ENCODE measurements at regions not wholly inside any gene's neighbourhood (a gene's known extent, or its start where the extent isn't known, plus 50 kb on each side); places are given as distances from the start of the nearest gene placed in this dataset.
"Not testable (repeated sequence)": the region's sequence is repeated elsewhere in the genome, so short reads cannot be mapped to it uniquely, and the experiment has no call there.

DNA sequence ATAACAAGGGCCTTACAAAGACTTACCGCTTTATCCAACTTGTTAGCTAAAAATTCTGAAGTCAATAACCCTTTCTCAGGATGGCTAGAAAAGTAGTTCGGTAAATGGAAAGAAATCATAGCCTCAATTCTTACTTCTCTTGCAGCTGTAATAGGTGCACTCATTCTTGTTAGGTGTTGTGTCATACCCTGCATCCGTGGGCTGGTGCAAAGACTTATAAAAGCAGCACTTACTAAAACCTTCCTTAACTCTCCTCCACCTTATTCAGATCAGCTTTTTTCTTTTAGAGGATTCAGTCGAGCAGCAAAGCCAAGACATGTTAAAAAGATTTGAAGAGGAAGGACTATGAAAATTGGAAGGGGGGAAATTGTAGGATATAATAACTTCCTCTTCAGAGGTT is 238.2 kb upstream of the DIO3 start:
- no peaks in the 10 kb centered on the region for H3K4me1 ChIP-seq (ENCODE audit: insufficient read depth, low read length)
- Mint-ChIP-seq H3K9me3 (peaks cover 19 to 24% (median 21%) of the 10 kb centered on the region in 5 donors), H3K27me3 (peaks cover 3 to 15% of the 10 kb centered on the region in 2 donors), H3K4me3 (no peak overlapping the region), H3K4me1 (no peaks in the 10 kb centered on the region), H3K36me3 (peaks cover 0 to 4% (median 0%) of the 10 kb centered on the region in 3 donors), H3K27ac (no peak overlapping the region)
- ChIA-PET POLR2A (no interaction called here), CTCF (no interaction called here)
- no peak overlapping the region for H3K27ac ChIP-seq (ENCODE audit: low read depth, low read length)
- peaks cover 6% of the 10 kb centered on the region for H3K27me3 ChIP-seq (ENCODE audit: insufficient read depth, low read length, poor library complexity, severe bottlenecking)
- H3K9me3 ChIP-seq (ENCODE audit: low read length): no peaks in the 10 kb centered on the region
- H3K36me3 ChIP-seq (ENCODE audit: insufficient read depth, low read length): no peaks in the 10 kb centered on the region
- H3K4me3 ChIP-seq (ENCODE audit: low read length): no peak overlapping the region
- no peak for DNase-seq

DNA sequence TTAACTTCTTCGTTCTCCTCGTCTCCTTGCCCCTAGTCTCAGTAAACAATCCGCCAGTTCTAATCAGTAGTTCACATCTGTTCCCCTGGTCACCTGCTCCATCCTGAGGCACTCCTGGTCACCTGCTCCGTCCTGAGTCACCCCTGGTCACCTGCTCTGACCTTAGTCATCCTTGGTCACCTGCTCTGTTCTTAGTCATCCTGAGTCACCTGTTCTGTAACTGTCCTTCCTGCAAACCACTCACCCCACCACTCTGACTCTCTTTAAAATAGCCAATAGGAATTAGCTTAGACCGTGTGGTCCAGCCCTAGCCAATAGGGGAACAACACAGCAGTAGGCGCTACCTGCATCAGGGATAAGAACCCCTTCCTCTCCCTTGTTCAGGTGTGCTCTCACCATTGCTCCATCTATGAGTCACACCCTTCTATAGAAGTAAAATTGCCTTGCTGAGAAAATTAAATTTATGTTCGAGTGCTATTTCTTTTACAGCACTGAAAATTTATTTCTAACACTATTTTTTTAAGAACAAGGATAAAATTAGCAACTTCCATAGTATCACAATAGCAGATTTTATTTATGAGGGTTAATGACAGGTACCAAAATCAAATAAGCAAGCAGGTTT is 237.6 kb upstream of the DIO3 start:
- H3K4me1 Mint-ChIP-seq; H3K36me3 Mint-ChIP-seq; H3K27ac Mint-ChIP-seq; H3K9me3 ChIP-seq (ENCODE audit: low read length); H3K4me3 Mint-ChIP-seq; H3K27ac ChIP-seq (ENCODE audit: low read depth, low read length); H3K36me3 ChIP-seq (ENCODE audit: insufficient read depth, low read length); H3K27me3 ChIP-seq (ENCODE audit: insufficient read depth, low read length, poor library complexity, severe bottlenecking); H3K4me3 ChIP-seq (ENCODE audit: low read length); POLR2A ChIA-PET; CTCF ChIA-PET; DNase-seq; H3K4me1 ChIP-seq (ENCODE audit: insufficient read depth, low read length): not testable (repeated sequence)
- Mint-ChIP-seq H3K27me3 (peaks cover 4 to 16% of the 10 kb centered on the region in 2 donors), H3K9me3 (peaks cover 19 to 24% (median 21%) of the 10 kb centered on the region in 5 donors)

DNA sequence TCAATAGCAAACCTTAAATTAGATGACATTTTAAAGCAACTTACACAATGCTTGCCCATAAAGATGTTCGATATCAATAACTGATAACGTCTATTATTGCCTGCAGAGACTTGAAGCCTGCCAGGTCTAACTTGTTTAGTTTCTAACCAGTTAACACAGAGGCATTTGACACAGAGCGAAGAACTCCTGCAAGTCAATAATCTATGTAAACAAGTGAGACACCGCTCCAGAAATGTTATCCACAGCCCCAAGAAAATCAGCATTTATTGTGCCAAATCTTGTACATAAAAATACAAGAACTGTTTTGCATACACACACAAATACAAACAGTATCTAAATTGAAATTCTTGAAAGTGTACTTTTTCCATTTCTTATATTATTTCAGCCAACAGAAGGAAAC is 236.0 kb upstream of the DIO3 start:
- CTCF ChIA-PET: no interaction called here
- no peak overlapping the region for H3K27ac Mint-ChIP-seq

DNA sequence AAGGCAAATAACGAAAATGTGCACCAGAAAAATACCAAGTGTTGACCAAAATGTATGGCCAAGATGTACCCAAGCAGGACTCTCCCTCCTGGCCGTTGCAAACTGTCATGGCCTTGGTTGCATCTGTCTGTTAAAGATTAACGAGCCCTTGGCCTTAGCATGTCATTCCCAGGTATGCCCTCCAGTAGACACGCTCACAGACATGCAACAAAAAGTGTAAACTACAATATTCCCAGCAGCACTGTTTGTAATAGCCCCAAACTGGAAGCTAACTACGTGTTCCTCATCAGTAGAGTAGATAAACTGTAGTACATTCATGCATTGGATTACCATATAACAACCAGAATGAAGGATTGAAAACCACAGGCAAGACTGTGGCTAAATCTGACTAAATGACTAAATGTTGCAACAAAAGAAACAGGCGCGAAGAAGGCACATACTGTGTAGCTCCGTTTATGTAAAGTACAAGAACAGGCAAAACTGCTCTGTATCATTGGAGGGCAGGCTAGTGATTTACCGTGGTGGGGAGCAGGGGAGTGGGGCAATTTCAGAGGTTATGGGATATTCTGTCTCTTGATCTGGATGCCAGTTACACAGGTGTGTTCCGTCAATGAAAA is 232.8 kb upstream of the DIO3 start:
- H3K36me3 ChIP-seq (ENCODE audit: insufficient read depth, low read length): no peaks in the 10 kb centered on the region
- Mint-ChIP-seq H3K9me3 (peaks cover 9 to 16% (median 13%) of the 10 kb centered on the region in 5 donors), H3K27me3 (peaks cover 14 to 43% of the 10 kb centered on the region in 2 donors), H3K4me3 (no peak overlapping the region), H3K4me1 (no peaks in the 10 kb centered on the region), H3K36me3 (peaks cover 0 to 3% (median 0%) of the 10 kb centered on the region in 3 donors), H3K27ac (no peak overlapping the region)
- no peak overlapping the region for H3K27ac ChIP-seq (ENCODE audit: low read depth, low read length)
- no peaks in the 10 kb centered on the region for H3K27me3 ChIP-seq (ENCODE audit: insufficient read depth, low read length, poor library complexity, severe bottlenecking)
- no peaks in the 10 kb centered on the region for H3K9me3 ChIP-seq (ENCODE audit: low read length)
- no peak overlapping the region for H3K4me3 ChIP-seq (ENCODE audit: low read length)
- no peaks in the 10 kb centered on the region for H3K4me1 ChIP-seq (ENCODE audit: insufficient read depth, low read length)
- ChIA-PET POLR2A (no interaction called here), CTCF (no interaction called here)
- no peak for DNase-seq

More for the DNA sequence above, 236.0 kb upstream of the DIO3 start:
- Mint-ChIP-seq H3K27me3 (peaks cover 8 to 27% of the 10 kb centered on the region in 2 donors), H3K36me3 (peaks cover 0 to 4% (median 0%) of the 10 kb centered on the region in 3 donors), H3K4me1 (no peaks in the 10 kb centered on the region), H3K9me3 (peaks cover 19 to 24% (median 21%) of the 10 kb centered on the region in 5 donors), H3K4me3 (no peak overlapping the region)
- H3K36me3 ChIP-seq (ENCODE audit: insufficient read depth, low read length): no peaks in the 10 kb centered on the region
- no peaks in the 10 kb centered on the region for H3K9me3 ChIP-seq (ENCODE audit: low read length)
- POLR2A ChIA-PET: no interaction called here
- H3K4me3 ChIP-seq (ENCODE audit: low read length): no peak overlapping the region
- DNase-seq: no peak
- no peak overlapping the region for H3K27ac ChIP-seq (ENCODE audit: low read depth, low read length)
- H3K27me3 ChIP-seq (ENCODE audit: insufficient read depth, low read length, poor library complexity, severe bottlenecking): no peaks in the 10 kb centered on the region
- no peaks in the 10 kb centered on the region for H3K4me1 ChIP-seq (ENCODE audit: insufficient read depth, low read length)

DNA sequence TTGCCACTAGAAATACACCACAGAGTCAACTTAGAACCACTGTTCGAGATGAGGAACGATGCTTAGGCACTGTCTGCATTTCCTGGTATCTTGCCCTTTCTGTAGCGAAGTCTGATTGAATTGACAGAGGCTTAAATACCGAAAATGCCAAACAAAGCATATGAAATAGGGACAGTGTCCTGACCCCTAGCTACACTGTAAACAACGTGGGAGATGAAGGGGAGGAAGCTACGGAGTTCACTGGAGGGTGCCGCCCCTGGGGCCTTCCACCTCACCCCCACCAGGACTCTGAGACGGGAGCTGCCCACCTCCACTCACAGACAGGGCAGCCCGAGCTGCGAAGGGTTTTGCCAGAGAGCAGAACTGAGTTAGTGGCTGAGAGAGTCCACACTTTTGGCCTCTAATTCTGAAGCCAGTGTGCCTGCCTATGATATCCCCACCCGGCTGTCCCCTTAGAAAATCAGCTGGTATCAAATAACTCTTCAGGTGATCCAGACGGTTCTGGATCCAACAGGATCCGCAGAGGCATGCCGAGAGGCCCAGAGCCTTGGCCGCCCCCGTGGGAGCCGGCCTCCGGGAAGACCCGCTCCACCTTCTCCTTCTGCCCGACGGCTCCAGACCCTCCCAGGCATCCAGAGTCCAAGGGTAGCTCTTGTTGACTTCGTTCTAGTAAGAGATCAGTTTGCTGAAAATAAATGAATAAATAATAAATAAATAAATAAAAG is 230.7 kb upstream of the DIO3 start:
- Histone ChIP-seq H3K27me3 (ENCODE audit: insufficient read depth, low read length, poor library complexity, severe bottlenecking) (no peaks in the 10 kb centered on the region), H3K27ac (ENCODE audit: low read depth, low read length) (no peak overlapping the region), H3K9me3 (ENCODE audit: low read length) (no peaks in the 10 kb centered on the region), H3K36me3 (ENCODE audit: insufficient read depth, low read length) (no peaks in the 10 kb centered on the region), H3K4me3 (ENCODE audit: low read length) (no peak overlapping the region), H3K4me1 (ENCODE audit: insufficient read depth, low read length) (no peaks in the 10 kb centered on the region)
- H3K4me1 Mint-ChIP-seq: no peaks in the 10 kb centered on the region
- H3K36me3 Mint-ChIP-seq: no peaks in the 10 kb centered on the region
- no peak for DNase-seq
- H3K27me3 Mint-ChIP-seq: peaks cover 16 to 50% of the 10 kb centered on the region in 2 donors
- H3K9me3 Mint-ChIP-seq: peaks cover 0 to 2% (median 0%) of the 10 kb centered on the region in 5 donors
- ChIA-PET CTCF (no interaction called here), POLR2A (no interaction called here)
- no peak overlapping the region for H3K4me3 Mint-ChIP-seq
- no peak overlapping the region for H3K27ac Mint-ChIP-seq

DNA sequence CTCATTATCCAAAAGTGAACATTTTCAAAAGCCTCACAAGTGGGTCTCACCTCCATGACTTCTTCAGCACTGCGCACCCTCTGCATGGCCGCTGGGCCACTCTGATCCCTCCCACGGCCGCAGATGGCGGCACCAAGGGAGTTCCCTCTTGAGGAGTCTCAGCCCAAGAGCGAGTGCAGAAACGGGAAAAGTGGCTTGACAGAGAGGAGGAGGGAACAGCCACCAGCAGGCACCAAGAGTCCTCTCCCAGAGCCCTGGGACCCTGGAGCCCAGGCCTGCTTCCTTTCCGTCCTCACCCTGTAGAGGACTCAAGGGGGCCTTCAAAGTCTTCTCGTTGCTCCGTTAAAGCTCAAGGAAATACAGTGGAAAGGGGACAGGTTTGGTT is 230.2 kb upstream of the DIO3 start:
- no peak overlapping the region for H3K4me3 Mint-ChIP-seq
- CTCF ChIA-PET: no interaction called here
- no peaks in the 10 kb centered on the region for H3K4me1 Mint-ChIP-seq
- no peak overlapping the region for H3K4me3 ChIP-seq (ENCODE audit: low read length)
- peaks cover 17 to 52% of the 10 kb centered on the region in 2 donors for H3K27me3 Mint-ChIP-seq
- H3K9me3 ChIP-seq (ENCODE audit: low read length): no peaks in the 10 kb centered on the region
- H3K27me3 ChIP-seq (ENCODE audit: insufficient read depth, low read length, poor library complexity, severe bottlenecking): no peaks in the 10 kb centered on the region
- no peak overlapping the region for H3K27ac Mint-ChIP-seq
- POLR2A ChIA-PET: no interaction called here
- H3K4me1 ChIP-seq (ENCODE audit: insufficient read depth, low read length): no peaks in the 10 kb centered on the region
- no peaks in the 10 kb centered on the region for H3K36me3 ChIP-seq (ENCODE audit: insufficient read depth, low read length)
- peaks cover 0 to 2% (median 0%) of the 10 kb centered on the region in 5 donors for H3K9me3 Mint-ChIP-seq
- no peaks in the 10 kb centered on the region for H3K36me3 Mint-ChIP-seq
- DNase-seq: no peak
- no peak overlapping the region for H3K27ac ChIP-seq (ENCODE audit: low read depth, low read length)

DNA sequence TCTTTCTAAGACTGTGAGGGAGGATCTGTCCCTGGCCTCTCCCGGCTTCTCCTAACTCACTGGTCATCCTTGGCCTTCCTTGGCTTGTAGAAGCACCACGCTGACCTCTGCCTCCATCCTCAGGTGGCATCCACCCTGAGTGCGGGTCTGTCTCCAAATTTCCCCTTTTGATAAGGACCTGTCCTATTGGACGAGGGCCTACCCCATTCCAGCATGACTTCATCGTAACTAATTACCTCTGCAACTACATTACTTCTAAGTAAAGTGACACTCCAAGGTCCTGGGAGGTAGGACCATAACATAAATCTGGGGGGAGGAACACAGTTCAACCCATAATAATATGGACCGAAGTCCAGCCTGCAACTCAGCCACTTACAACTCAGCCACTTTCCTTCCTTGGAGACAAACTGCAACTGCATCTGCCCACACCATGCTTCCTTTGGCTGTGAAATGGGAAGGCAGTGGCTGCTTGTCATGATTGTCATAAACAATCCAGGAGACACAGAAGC is 229.6 kb upstream of the DIO3 start:
- H3K9me3 Mint-ChIP-seq: peaks cover 0 to 2% (median 0%) of the 10 kb centered on the region in 5 donors
- H3K4me1 ChIP-seq (ENCODE audit: insufficient read depth, low read length): no peaks in the 10 kb centered on the region
- no peaks in the 10 kb centered on the region for H3K36me3 ChIP-seq (ENCODE audit: insufficient read depth, low read length)
- CTCF ChIA-PET: no interaction called here
- DNase-seq: no peak
- POLR2A ChIA-PET: no interaction called here
- peaks cover 16 to 55% of the 10 kb centered on the region in 2 donors for H3K27me3 Mint-ChIP-seq
- no peak overlapping the region for H3K27ac Mint-ChIP-seq
- no peaks in the 10 kb centered on the region for H3K9me3 ChIP-seq (ENCODE audit: low read length)
- H3K4me3 Mint-ChIP-seq: no peak overlapping the region
- no peaks in the 10 kb centered on the region for H3K27me3 ChIP-seq (ENCODE audit: insufficient read depth, low read length, poor library complexity, severe bottlenecking)
- no peak overlapping the region for H3K4me3 ChIP-seq (ENCODE audit: low read length)
- no peaks in the 10 kb centered on the region for H3K36me3 Mint-ChIP-seq
- no peaks in the 10 kb centered on the region for H3K4me1 Mint-ChIP-seq
- H3K27ac ChIP-seq (ENCODE audit: low read depth, low read length): no peak overlapping the region

DNA sequence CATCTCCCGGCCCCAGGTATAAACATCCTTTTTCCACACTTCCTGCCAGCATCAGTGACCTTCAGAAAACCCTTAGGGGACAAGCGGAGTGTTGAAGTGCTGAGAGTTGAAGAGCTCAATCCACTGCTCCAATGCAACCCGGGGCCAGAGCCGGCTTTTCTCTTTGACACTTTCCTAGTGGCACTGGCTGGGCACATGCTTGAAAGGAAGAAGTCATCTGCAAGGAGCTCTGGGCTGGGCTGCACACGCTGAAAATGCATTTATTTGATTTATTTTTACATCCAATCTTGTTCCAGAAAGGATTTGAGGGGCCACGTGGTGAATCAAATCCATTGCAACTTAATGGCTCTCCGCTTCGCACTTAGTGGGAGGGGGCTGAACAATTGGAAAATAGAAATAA is 229.0 kb upstream of the DIO3 start:
- Histone ChIP-seq H3K4me3 (ENCODE audit: low read length) (no peak overlapping the region), H3K27ac (ENCODE audit: low read depth, low read length) (no peak overlapping the region), H3K4me1 (ENCODE audit: insufficient read depth, low read length) (no peaks in the 10 kb centered on the region), H3K9me3 (ENCODE audit: low read length) (no peaks in the 10 kb centered on the region), H3K27me3 (ENCODE audit: insufficient read depth, low read length, poor library complexity, severe bottlenecking) (no peaks in the 10 kb centered on the region), H3K36me3 (ENCODE audit: insufficient read depth, low read length) (no peaks in the 10 kb centered on the region)
- Mint-ChIP-seq H3K27ac (no peak overlapping the region), H3K9me3 (no peaks in the 10 kb centered on the region), H3K4me1 (no peaks in the 10 kb centered on the region), H3K36me3 (no peaks in the 10 kb centered on the region), H3K4me3 (no peak overlapping the region), H3K27me3 (peaks cover 19 to 56% of the 10 kb centered on the region in 2 donors)
- DNase-seq: no peak
- ChIA-PET CTCF (no interaction called here), POLR2A (no interaction called here)
